ENCODE measurements at regions not wholly inside any gene's neighbourhood (a gene's known extent, or its start where the extent isn't known, plus 50 kb on each side); places are given as distances from the start of the nearest gene placed in this dataset.

GRCh38 chr4:128550060-128550459 is 259.4 kb upstream of the JADE1 start:
- no peak for TF ChIP-seq POLR2A (IDR thresholded peaks at IDR 0.05; ENCODE audit: low read depth, low read length)
- no peak for TF ChIP-seq CHD1 (IDR thresholded peaks at IDR 0.05; ENCODE audit: low read depth, low read length)
- no peak for TF ChIP-seq RAD21 (IDR thresholded peaks at IDR 0.05; ENCODE audit: low read length)

All from IMR-90 (cell line).